ENCODE measurements at regions not wholly inside any gene's neighbourhood (a gene's known extent, or its start where the extent isn't known, plus 50 kb on each side); places are given as distances from the start of the nearest gene placed in this dataset.

GRCh38 chrX:137352101-137352660 is 213.7 kb upstream of the ZIC3 start:
- Mint-ChIP-seq H3K27ac (no peak overlapping the region), H3K4me1 (no peaks in the 10 kb centered on the region), H3K27me3 (peaks cover 5% of the 10 kb centered on the region), H3K4me3 (no peak overlapping the region), H3K36me3 (ENCODE audit: low read depth) (no peaks in the 10 kb centered on the region)
- no peaks in the 10 kb centered on the region for H3K9me3 ChIP-seq (ENCODE audit: control insufficient read depth, low read length, poor library complexity, severe bottlenecking)
- DNase-seq (no peak), ATAC-seq (no peak)

- no peak overlapping the region for H3K27ac Mint-ChIP-seq
- H3K36me3 Mint-ChIP-seq (ENCODE audit: low read depth) = no peaks in the 10 kb centered on the region
- ATAC-seq (no peak), DNase-seq (no peak)
- H3K27me3 Mint-ChIP-seq = peaks cover 8% of the 10 kb centered on the region
- H3K4me1 Mint-ChIP-seq = no peaks in the 10 kb centered on the region
- no peaks in the 10 kb centered on the region for H3K9me3 ChIP-seq (ENCODE audit: control insufficient read depth, low read length, poor library complexity, severe bottlenecking)
- no peak overlapping the region for H3K4me3 Mint-ChIP-seq
Observed at GRCh38 chrX:137342969-137343368, 223.0 kb upstream of the ZIC3 start.

GRCh38 chrX:137313627-137314026 is 252.3 kb upstream of the ZIC3 start:
- H3K9me3 ChIP-seq (ENCODE audit: control insufficient read depth, low read length, poor library complexity, severe bottlenecking) = no peaks in the 10 kb centered on the region
- ATAC-seq (no peak), DNase-seq (no peak)
- Mint-ChIP-seq H3K27ac (no peak overlapping the region), H3K4me3 (no peak overlapping the region), H3K36me3 (ENCODE audit: low read depth) (no peaks in the 10 kb centered on the region), H3K4me1 (no peaks in the 10 kb centered on the region), H3K27me3 (no peaks in the 10 kb centered on the region)

GRCh38 chrX:137305404-137305803 is 260.5 kb upstream of the ZIC3 start:
- Mint-ChIP-seq H3K27ac (no peak overlapping the region), H3K4me1 (no peaks in the 10 kb centered on the region), H3K27me3 (no peaks in the 10 kb centered on the region), H3K36me3 (ENCODE audit: low read depth) (no peaks in the 10 kb centered on the region), H3K4me3 (no peak overlapping the region)
- no peak for DNase-seq
- no peak for ATAC-seq
- H3K9me3 ChIP-seq (ENCODE audit: control insufficient read depth, low read length, poor library complexity, severe bottlenecking) = no peaks in the 10 kb centered on the region

GRCh38 chrX:137297167-137297566 is 263.4 kb upstream of the GPR101 start:
- no peaks in the 10 kb centered on the region for H3K9me3 ChIP-seq (ENCODE audit: control insufficient read depth, low read length, poor library complexity, severe bottlenecking)
- Mint-ChIP-seq H3K36me3 (ENCODE audit: low read depth) (no peaks in the 10 kb centered on the region), H3K4me1 (no peaks in the 10 kb centered on the region), H3K4me3 (no peak overlapping the region), H3K27me3 (no peaks in the 10 kb centered on the region), H3K27ac (no peak overlapping the region)
- no peak for DNase-seq
- no peak for ATAC-seq

- no peak overlapping the region for H3K4me3 Mint-ChIP-seq
- no peaks in the 10 kb centered on the region for H3K9me3 ChIP-seq (ENCODE audit: control insufficient read depth, low read length, poor library complexity, severe bottlenecking)
- peaks cover 8% of the 10 kb centered on the region for H3K27me3 Mint-ChIP-seq
- no peaks in the 10 kb centered on the region for H3K4me1 Mint-ChIP-seq
- ATAC-seq (no peak), DNase-seq (no peak)
- H3K27ac Mint-ChIP-seq = no peak overlapping the region
- no peaks in the 10 kb centered on the region for H3K36me3 Mint-ChIP-seq (ENCODE audit: low read depth)
Observed at GRCh38 chrX:137290011-137290410, 256.2 kb upstream of the GPR101 start.

GRCh38 chrX:137287191-137287590 is 253.4 kb upstream of the GPR101 start:
- ATAC-seq = no peak
- H3K27me3 Mint-ChIP-seq = peaks cover 17% of the 10 kb centered on the region

GRCh38 chrX:137286423-137286822 is 252.6 kb upstream of the GPR101 start:
- Mint-ChIP-seq H3K27me3 (peaks cover 17% of the 10 kb centered on the region), H3K27ac (no peak overlapping the region), H3K36me3 (ENCODE audit: low read depth) (no peaks in the 10 kb centered on the region), H3K4me3 (no peak overlapping the region), H3K4me1 (no peaks in the 10 kb centered on the region)
- DNase-seq (no peak), ATAC-seq (no peak)
- no peaks in the 10 kb centered on the region for H3K9me3 ChIP-seq (ENCODE audit: control insufficient read depth, low read length, poor library complexity, severe bottlenecking)

More at GRCh38 chrX:137287191-137287590, 253.4 kb upstream of the GPR101 start:
- H3K9me3 ChIP-seq (ENCODE audit: control insufficient read depth, low read length, poor library complexity, severe bottlenecking) = no peaks in the 10 kb centered on the region
- Mint-ChIP-seq H3K4me1 (no peaks in the 10 kb centered on the region), H3K4me3 (no peak overlapping the region), H3K36me3 (ENCODE audit: low read depth) (no peaks in the 10 kb centered on the region), H3K27ac (no peak overlapping the region)
- no peak for DNase-seq

GRCh38 chrX:137278825-137279224 is 245.0 kb upstream of the GPR101 start:
- peaks cover 8% of the 10 kb centered on the region for H3K27me3 Mint-ChIP-seq
- no peak for DNase-seq
- no peaks in the 10 kb centered on the region for H3K9me3 ChIP-seq (ENCODE audit: control insufficient read depth, low read length, poor library complexity, severe bottlenecking)
- H3K4me3 Mint-ChIP-seq = no peak overlapping the region
- ATAC-seq = no peak
- no peaks in the 10 kb centered on the region for H3K36me3 Mint-ChIP-seq (ENCODE audit: low read depth)
- no peak overlapping the region for H3K27ac Mint-ChIP-seq
- no peaks in the 10 kb centered on the region for H3K4me1 Mint-ChIP-seq

GRCh38 chrX:137263374-137263773 is 229.6 kb upstream of the GPR101 start:
- H3K36me3 Mint-ChIP-seq (ENCODE audit: low read depth) = peaks cover 3% of the 10 kb centered on the region

GRCh38 chrX:137245183-137245582 is 211.4 kb upstream of the GPR101 start:
- no peak overlapping the region for H3K4me3 Mint-ChIP-seq
- no peaks in the 10 kb centered on the region for H3K27me3 Mint-ChIP-seq
- H3K27ac Mint-ChIP-seq = no peak overlapping the region
- H3K4me1 Mint-ChIP-seq = no peaks in the 10 kb centered on the region
- no peaks in the 10 kb centered on the region for H3K9me3 ChIP-seq (ENCODE audit: control insufficient read depth, low read length, poor library complexity, severe bottlenecking)
- DNase-seq = no peak
- peaks cover 3% of the 10 kb centered on the region for H3K36me3 Mint-ChIP-seq (ENCODE audit: low read depth)
- no peak for ATAC-seq

More at GRCh38 chrX:137263374-137263773, 229.6 kb upstream of the GPR101 start:
- no peak overlapping the region for H3K27ac Mint-ChIP-seq
- H3K4me1 Mint-ChIP-seq = no peaks in the 10 kb centered on the region
- H3K4me3 Mint-ChIP-seq = no peak overlapping the region
- peaks cover 5% of the 10 kb centered on the region for H3K27me3 Mint-ChIP-seq
- H3K9me3 ChIP-seq (ENCODE audit: control insufficient read depth, low read length, poor library complexity, severe bottlenecking) = no peaks in the 10 kb centered on the region
- no peak for ATAC-seq
- DNase-seq = no peak

- no peak overlapping the region for H3K4me3 Mint-ChIP-seq
- H3K27ac Mint-ChIP-seq = no peak overlapping the region
Observed at GRCh38 chrX:137236837-137237236, 203.0 kb upstream of the GPR101 start.

GRCh38 chrX:137234651-137235402 is 201.0 kb upstream of the GPR101 start:
- DNase-seq = no peak
- Mint-ChIP-seq H3K4me3 (no peak overlapping the region), H3K4me1 (no peaks in the 10 kb centered on the region), H3K27ac (no peak overlapping the region), H3K36me3 (ENCODE audit: low read depth) (no peaks in the 10 kb centered on the region), H3K27me3 (peaks cover 4% of the 10 kb centered on the region)
- H3K9me3 ChIP-seq (ENCODE audit: control insufficient read depth, low read length, poor library complexity, severe bottlenecking) = no peaks in the 10 kb centered on the region
- peak; percentile 37 for ATAC-seq

More at GRCh38 chrX:137236837-137237236, 203.0 kb upstream of the GPR101 start:
- ATAC-seq = no peak
- no peaks in the 10 kb centered on the region for H3K36me3 Mint-ChIP-seq (ENCODE audit: low read depth)
- H3K27me3 Mint-ChIP-seq = peaks cover 4% of the 10 kb centered on the region
- no peaks in the 10 kb centered on the region for H3K9me3 ChIP-seq (ENCODE audit: control insufficient read depth, low read length, poor library complexity, severe bottlenecking)
- H3K4me1 Mint-ChIP-seq = no peaks in the 10 kb centered on the region
- no peak for DNase-seq

- H3K27ac Mint-ChIP-seq = no peak overlapping the region
Observed at GRCh38 chrX:137233478-137233877, 199.7 kb upstream of the GPR101 start.

More at GRCh38 chrX:137233478-137233877, 199.7 kb upstream of the GPR101 start:
- Mint-ChIP-seq H3K4me1 (no peaks in the 10 kb centered on the region), H3K4me3 (no peak overlapping the region), H3K36me3 (ENCODE audit: low read depth) (no peaks in the 10 kb centered on the region), H3K27me3 (no peaks in the 10 kb centered on the region)
- DNase-seq (no peak), ATAC-seq (no peak)
- H3K9me3 ChIP-seq (ENCODE audit: control insufficient read depth, low read length, poor library complexity, severe bottlenecking) = no peaks in the 10 kb centered on the region
